ENCODE measurements at regions not wholly inside any gene's neighbourhood (a gene's known extent, or its start where the extent isn't known, plus 50 kb on each side); places are given as distances from the start of the nearest gene placed in this dataset.

DNA sequence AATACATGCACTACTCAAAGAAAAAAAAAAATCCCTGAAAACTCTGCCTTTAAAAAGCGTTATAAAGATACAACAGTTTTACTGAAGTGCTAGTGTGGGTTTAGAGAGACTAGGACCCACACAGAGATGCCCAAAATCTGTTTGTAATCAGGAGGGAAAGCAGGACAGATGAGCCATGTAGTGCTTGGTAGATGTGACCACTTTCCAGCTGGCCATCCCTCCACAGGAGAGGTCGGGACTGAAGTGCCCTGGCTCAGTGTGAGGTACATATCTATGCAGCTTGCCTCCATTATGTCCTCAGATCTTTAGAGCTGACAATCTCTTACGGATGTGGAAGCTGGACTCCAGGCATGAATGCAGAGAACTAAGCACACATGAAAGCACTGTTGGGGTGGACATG, 57.5 kb upstream of the NANOGP8 start:
- Histone ChIP-seq H3K9me3 (ENCODE audit: low read length) (no peaks in the 10 kb centered on the region), H3K36me3 (ENCODE audit: insufficient read depth, low read length) (no peaks in the 10 kb centered on the region), H3K4me3 (ENCODE audit: low read depth, low read length, poor library complexity, severe bottlenecking) (no peak overlapping the region), H3K79me2 (ENCODE audit: insufficient read depth, low read length) (no peaks in the 10 kb centered on the region), H3K27me3 (ENCODE audit: insufficient read depth, low read length) (no peaks in the 10 kb centered on the region), H3K27ac (ENCODE audit: low read depth, low read length, poor library complexity, severe bottlenecking) (no peak overlapping the region), H2AFZ (ENCODE audit: low read length) (no peak overlapping the region), H4K20me1 (ENCODE audit: insufficient read depth, low read length) (no peaks in the 10 kb centered on the region), H3K4me1 (ENCODE audit: insufficient read depth, low read length, severe bottlenecking) (no peaks in the 10 kb centered on the region), H3K9me2 (ENCODE audit: low read depth, low read length) (no peaks in the 10 kb centered on the region), H3K9ac (ENCODE audit: low read length) (no peak overlapping the region), H3K4me2 (ENCODE audit: low read length) (no peak overlapping the region), H3F3A (ENCODE audit: insufficient read depth, low read length) (no peaks in the 10 kb centered on the region)
- no peak for TF ChIP-seq EZH2 (IDR thresholded peaks at IDR 0.05; ENCODE audit: borderline replicate concordance, low read length)
- no peak for TF ChIP-seq CTCF (IDR thresholded peaks at IDR 0.05; ENCODE audit: low read length)

DNA sequence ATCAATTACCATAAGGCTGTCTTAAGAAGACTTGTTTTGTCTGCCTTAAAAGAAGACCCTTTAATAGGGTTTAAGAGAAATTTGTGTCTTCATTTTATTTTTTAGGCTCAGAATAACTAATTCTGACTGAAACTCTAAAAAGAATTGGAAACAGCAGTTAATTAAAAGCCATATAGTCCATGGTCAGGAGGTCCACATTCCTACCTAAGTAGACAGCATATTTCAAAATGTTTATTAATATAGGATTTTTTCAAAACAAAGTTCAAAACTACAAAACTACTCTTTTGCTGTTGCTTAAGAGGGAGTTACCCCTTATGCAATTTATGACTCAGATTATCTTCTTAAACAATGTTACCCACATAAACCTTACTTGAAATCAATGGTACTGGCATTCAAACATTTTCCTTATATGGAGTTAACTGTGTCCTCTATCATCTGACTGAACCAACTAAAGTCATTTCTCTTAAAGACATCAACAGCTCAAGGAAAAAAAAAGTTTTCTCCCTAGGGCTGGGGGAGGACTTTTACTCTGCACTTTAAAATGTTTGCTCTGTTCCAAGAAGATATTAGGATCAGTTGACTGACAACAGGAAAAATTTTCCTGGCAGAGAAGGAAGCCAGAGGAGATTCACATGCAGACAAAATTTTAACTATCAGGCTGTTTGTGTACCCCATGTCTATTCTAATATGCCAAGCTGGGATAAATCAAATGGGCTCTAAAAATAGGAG, 56.8 kb upstream of the NANOGP8 start:
- Histone ChIP-seq H3F3A (ENCODE audit: insufficient read depth, low read length) (no peaks in the 10 kb centered on the region), H3K9me3 (ENCODE audit: low read length) (no peaks in the 10 kb centered on the region), H3K27me3 (ENCODE audit: insufficient read depth, low read length) (no peaks in the 10 kb centered on the region), H3K79me2 (ENCODE audit: insufficient read depth, low read length) (no peaks in the 10 kb centered on the region), H3K4me1 (ENCODE audit: insufficient read depth, low read length, severe bottlenecking) (no peaks in the 10 kb centered on the region), H3K27ac (ENCODE audit: low read depth, low read length, poor library complexity, severe bottlenecking) (no peak overlapping the region), H3K36me3 (ENCODE audit: insufficient read depth, low read length) (no peaks in the 10 kb centered on the region), H3K4me2 (ENCODE audit: low read length) (no peak overlapping the region), H3K9ac (ENCODE audit: low read length) (no peak overlapping the region), H3K4me3 (ENCODE audit: low read depth, low read length, poor library complexity, severe bottlenecking) (no peak overlapping the region), H4K20me1 (ENCODE audit: insufficient read depth, low read length) (no peaks in the 10 kb centered on the region), H3K9me2 (ENCODE audit: low read depth, low read length) (no peaks in the 10 kb centered on the region), H2AFZ (ENCODE audit: low read length) (no peak overlapping the region)
- TF ChIP-seq EZH2 (IDR thresholded peaks at IDR 0.05; ENCODE audit: borderline replicate concordance, low read length) = no peak
- no peak for TF ChIP-seq CTCF (IDR thresholded peaks at IDR 0.05; ENCODE audit: low read length)

DNA sequence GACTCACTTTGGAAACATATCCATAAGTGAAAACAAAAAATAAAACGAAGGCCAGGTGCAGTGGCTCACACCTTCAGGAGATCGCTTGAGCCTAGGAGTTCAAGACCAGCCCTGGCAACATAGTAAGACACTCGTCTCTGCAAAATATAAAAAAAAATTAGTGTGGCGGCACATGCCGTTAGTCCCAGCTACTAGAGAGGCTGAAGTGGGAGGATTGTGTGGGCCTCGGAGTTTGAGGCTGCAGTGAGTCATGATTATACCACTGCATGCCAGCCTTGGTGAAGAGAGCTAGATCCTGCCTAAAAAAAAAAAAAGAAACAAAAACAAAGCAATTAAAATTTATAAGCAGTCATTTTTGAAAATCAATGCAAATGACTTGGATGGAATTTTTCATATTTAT, 54.7 kb upstream of the NANOGP8 start:
- no peak for TF ChIP-seq CTCF (IDR thresholded peaks at IDR 0.05; ENCODE audit: low read length)
- no peak for TF ChIP-seq EZH2 (IDR thresholded peaks at IDR 0.05; ENCODE audit: borderline replicate concordance, low read length)
- Histone ChIP-seq H3K9me3 (ENCODE audit: low read length) (no peaks in the 10 kb centered on the region), H4K20me1 (ENCODE audit: insufficient read depth, low read length) (no peaks in the 10 kb centered on the region), H3F3A (ENCODE audit: insufficient read depth, low read length) (no peaks in the 10 kb centered on the region), H3K4me1 (ENCODE audit: insufficient read depth, low read length, severe bottlenecking) (no peaks in the 10 kb centered on the region), H3K9me2 (ENCODE audit: low read depth, low read length) (no peaks in the 10 kb centered on the region), H3K9ac (ENCODE audit: low read length) (no peak overlapping the region), H3K79me2 (ENCODE audit: insufficient read depth, low read length) (no peaks in the 10 kb centered on the region), H3K36me3 (ENCODE audit: insufficient read depth, low read length) (no peaks in the 10 kb centered on the region), H2AFZ (ENCODE audit: low read length) (no peak overlapping the region), H3K27me3 (ENCODE audit: insufficient read depth, low read length) (no peaks in the 10 kb centered on the region), H3K4me2 (ENCODE audit: low read length) (no peak overlapping the region), H3K4me3 (ENCODE audit: low read depth, low read length, poor library complexity, severe bottlenecking) (no peak overlapping the region), H3K27ac (ENCODE audit: low read depth, low read length, poor library complexity, severe bottlenecking) (no peak overlapping the region)

All from OCI-LY1 (cell line).